Activated gamma-delta T cell treated with Interleukin-2 at 50 U/mL for 16 hours (primary cell): ENCODE measurements at regions not wholly inside any gene's neighbourhood (a gene's known extent, or its start where the extent isn't known, plus 50 kb on each side); places are given as distances from the start of the nearest gene placed in this dataset.

Source experiments
- DNase-seq: peaks from one replicate; pipeline ENCODE4 v3.0.0-alpha.2; 2020

DNA sequence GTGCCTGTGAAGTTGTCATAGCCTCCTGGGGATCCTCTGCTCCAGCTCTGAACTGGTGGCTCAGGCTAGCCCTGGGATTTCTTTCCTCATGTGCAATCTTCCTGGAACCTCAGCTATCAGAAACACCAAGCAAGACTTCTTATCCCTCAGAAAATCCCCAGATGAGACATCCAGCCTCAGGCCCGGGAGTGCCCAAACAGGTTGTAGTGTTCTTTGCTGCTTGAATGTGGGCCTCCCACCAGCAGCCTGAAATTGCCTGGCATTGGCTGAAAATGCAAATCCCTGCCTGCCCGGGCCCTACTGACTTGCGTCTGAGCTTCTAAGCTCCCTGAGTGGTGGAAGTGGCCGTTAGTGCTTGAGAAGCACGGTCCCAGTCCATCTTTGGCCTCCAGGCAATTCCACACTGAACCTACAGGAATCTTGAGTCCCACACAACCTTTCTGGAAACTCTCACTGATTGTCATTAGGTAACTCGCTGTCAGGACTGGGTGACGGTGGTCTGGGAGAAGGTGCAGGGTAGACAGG lies 146.8 kb downstream of the ZBTB18 start:
- DNase-seq = no peak

DNA sequence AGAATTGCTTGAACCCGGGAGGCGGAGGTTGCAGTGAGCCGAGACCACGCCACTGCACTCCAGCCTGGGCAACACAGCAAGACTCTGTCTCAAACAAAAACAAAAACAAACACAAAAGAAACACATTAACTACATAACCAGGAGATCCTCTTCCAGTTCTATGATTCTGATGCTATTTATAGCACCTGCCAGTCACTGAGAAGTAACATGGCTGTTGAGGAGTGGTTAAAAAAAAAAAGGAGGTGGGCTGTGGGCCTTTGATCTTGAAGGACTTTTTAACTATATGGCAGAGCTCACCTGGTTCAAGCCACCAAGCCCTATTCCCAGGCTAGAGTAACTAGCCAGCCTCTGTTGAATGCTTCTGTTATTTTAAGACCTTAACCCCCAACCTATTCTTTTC lies 148.8 kb downstream of the ZBTB18 start:
- DNase-seq = no peak

DNA sequence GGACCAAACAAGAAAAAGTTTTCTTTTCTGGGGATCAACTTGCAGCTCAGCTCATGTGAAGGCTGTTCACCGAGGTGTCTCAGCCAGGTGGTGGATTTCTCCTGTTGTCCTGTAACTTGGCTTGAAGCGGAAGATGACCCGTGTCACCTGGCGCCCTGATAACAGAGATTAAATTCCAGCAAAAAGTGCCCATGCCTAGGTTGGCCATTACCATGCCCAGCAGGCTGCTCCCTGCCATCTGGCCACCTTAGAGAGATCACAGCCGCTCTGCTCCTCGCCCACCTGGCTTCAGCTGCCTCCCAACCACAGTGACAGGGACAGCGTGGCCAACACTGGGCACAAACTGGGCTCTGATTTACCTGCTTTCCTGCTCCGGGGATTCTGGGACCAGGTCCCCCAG lies 149.5 kb downstream of the ZBTB18 start:
- no peak for DNase-seq

- no peak for DNase-seq
Observed at GRCh38 chr1:244201750-244202149, 150.7 kb downstream of the ZBTB18 start.

GRCh38 chr1:244204004-244204403 lies 152.9 kb downstream of the ZBTB18 start:
- DNase-seq = no peak

DNA sequence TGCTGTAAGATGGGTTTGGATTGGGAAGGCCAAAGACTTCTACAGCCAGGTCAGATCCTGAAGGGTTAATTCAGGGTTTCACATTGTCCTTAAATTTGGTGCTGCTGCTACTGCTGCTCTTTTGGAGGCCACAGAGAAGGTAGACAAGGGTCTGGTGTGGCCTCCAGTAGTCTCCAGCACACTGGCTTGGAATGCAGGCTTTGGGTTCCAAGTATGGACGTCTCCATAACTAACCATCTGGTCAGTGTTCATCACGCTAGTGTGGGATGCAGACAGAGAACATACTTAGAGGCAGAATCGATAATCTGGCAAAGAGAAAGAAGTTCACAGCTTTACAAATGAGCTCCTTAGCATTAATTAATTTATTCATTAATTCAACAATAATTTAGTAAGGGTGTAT lies 154.1 kb downstream of the ZBTB18 start:
- DNase-seq = no peak

- no peak for DNase-seq
Observed at GRCh38 chr1:244205906-244206305, 154.8 kb downstream of the ZBTB18 start.

GRCh38 chr1:244207042-244207934 lies 156.2 kb downstream of the ZBTB18 start:
- DNase-seq = no peak

GRCh38 chr1:244207935-244208244 lies 156.8 kb downstream of the ZBTB18 start:
- no peak for DNase-seq

DNA sequence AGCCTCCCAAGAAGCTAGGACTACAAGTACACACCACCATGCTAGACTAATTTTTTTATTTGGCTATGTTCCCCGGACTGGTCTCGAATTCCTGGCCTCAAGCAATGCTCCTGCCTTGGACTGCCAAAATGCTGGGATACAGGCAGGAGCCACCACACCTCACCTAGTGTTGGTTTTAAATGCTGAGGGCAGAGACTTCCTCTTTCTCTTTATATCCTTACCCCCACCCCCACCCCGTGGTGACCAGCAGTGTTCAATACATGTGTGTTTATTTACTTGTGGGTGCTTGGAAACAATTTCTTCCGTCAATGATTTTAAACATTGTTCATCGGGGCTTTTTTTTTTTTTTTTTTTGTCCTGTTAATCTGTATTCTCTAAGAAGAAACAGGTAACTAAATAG lies 158.9 kb downstream of the ZBTB18 start:
- DNase-seq = no peak

GRCh38 chr1:244210884-244211558 lies 159.9 kb downstream of the ZBTB18 start:
- DNase-seq = no peak

DNA sequence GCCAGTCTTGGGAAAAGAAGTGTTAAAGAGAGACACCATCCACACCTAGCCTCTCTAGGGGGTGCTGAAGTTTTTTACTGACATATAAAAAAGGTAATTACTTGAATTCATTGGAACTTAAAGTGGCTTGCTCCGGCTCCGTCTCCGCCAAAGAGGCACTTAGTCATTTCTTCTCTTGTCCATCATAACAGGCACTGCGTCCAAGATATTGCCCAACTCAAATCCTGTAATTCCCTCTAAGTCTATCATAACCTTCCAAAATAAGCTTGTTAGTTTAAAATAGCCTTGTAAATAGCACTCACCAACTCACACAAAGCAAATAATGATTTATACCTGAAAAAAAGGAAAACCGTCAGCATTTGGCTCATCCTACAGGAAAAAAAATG lies 160.5 kb downstream of the ZBTB18 start:
- DNase-seq = no peak

DNA sequence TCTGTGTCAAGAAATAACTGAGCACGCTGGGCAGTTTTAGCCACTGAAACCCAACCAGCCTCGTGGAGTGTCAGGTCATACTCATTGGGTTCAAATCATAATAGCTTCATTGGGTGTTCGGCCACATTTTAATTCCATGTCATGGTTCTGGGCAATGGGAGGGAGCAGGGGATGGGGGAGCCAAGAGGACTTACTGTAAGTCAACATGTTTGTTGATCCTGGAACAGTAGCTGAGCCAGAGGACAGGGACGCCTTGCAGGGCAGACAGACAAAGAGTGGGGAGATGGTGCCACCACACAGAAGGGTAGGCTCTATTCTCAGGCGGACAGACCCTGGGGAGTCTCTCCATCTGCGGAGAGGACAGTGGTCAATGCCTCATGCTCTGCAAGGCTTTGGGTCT lies 161.1 kb downstream of the ZBTB18 start:
- no peak for DNase-seq

DNA sequence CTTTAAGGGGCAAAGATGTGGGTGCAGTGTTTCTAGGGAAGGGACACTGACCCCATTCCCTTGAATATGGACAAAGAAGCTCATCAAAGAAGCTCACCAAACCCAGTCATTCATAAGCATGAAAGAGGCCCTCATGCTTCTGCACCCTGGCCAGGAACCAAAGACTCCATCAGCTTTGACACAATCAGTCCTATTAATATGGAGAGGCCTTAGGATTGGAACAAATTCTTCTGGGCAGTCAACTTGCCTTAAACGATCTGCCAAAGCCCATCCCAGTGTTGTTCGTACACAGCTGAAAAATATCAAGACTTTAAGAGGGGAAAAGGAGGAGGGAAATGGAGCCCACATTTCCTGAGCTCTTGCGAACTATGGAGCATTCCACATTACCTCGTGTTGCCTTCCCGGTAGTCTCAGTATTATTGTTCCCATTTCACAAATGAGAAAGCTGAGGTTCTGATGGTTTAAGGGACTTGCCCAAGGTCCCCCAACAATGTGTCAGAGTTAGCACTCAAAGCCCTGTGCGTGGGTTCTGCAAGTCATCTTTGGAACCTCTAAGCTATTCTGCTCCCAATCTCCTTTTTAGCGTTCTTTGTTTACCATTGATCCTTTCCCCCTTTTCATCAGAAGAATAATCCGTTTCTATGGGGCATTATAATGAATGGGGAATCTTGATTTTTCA lies 161.9 kb downstream of the ZBTB18 start:
- DNase-seq = no peak

- DNase-seq = no peak
Observed at GRCh38 chr1:244214009-244214967, 163.2 kb downstream of the ZBTB18 start.

GRCh38 chr1:244216836-244217235 lies 165.8 kb downstream of the ZBTB18 start:
- no peak for DNase-seq

GRCh38 chr1:244217711-244218110 lies 166.6 kb downstream of the ZBTB18 start:
- DNase-seq = no peak

DNA sequence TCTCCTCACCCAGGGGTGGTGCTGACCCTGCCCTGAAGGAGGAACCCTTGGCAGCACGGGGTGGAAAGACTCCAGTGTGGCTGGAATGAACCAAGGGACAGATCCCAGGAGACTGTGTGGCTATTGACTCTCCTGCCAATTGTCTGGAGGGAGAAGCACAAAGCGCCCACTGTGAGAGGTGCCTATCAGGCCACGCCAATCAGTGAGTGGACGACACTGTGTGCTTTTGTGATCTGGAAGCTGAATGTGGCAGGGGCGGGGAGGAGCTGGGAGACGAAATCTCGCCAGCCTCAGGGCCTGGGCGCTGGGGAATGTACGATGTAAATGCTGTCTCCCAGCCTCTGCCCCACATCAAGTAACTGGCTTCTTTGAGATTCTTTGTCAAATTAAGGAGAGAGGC lies 167.1 kb downstream of the ZBTB18 start:
- no peak for DNase-seq

DNA sequence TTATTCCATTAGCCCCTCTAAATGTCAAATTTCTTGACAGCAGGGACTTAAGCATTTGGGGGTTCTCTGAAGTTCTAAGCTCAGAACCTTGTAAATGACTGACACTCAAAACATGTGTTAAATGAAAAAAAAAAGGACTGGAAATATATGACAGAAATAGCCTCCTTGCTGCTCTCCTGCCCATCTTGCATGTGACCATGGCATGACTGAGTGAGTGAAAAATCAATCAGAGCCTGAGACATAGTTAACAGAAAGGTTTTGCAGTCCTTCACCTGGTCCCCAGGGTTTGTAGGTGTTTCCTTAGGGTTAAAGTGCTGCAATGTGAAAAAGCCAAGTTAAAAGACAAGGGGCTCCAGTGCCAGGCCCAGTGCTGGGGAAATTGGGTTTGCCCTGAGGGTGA lies 168.1 kb downstream of the ZBTB18 start:
- no peak for DNase-seq

DNA sequence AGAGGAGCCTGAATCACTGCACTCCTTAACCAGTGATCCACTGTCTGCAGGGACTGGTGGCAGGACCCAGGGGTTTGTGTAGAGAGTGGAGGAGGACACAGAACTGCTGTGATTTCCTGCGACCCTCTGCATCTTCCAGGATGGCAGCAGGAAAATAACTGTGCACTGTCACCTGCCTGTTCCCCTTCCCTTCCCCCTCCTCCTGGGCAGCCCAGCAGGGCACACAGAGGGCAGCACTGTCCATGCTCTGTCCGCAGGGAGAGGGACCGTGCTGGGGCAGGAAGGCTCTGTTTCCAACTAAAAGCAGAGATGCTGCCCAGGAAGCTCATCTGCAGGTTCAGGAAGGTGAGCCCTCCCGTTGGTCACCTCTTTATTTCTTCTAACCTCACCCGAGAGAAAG lies 168.7 kb downstream of the ZBTB18 start:
- no peak for DNase-seq

- no peak for DNase-seq
Observed at GRCh38 chr1:244220410-244220809, 169.3 kb downstream of the ZBTB18 start.

DNA sequence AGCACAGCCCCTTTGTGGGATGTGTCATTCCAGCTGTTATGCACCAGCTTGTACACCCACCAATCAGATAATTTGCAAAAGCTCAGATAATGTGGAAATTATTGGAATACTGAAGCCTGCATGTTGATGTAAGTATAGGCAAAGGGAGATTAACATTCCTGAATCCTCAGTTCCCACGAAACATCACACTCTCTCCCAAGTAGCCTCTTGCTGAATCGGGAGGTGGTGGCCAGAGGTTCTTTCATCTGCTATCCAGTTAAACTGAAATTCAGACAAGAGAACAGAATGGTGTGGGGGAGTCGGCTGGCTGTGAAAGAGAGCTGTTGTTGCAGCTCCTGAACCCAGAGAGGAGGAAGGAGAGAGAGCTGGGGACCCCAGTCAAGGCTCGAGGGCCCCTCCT lies 170.9 kb downstream of the ZBTB18 start:
- no peak for DNase-seq
